ENCODE measurements at regions not wholly inside any gene's neighbourhood (a gene's known extent, or its start where the extent isn't known, plus 50 kb on each side); places are given as distances from the start of the nearest gene placed in this dataset.

- no peak for DNase-seq (ENCODE audit: low read depth in 2 of 2)
Measured at GRCh38 chr3:161555320-161555719, 58.7 kb downstream of the OTOL1 start.

GRCh38 chr3:161556533-161556932 is 59.9 kb downstream of the OTOL1 start:
- no peak for DNase-seq (ENCODE audit: low read depth in 2 of 2)

- DNase-seq (ENCODE audit: low read depth in 2 of 2), result no peak
Measured at GRCh38 chr3:161556941-161557340, 60.3 kb downstream of the OTOL1 start.

- DNase-seq (ENCODE audit: low read depth in 2 of 2), result no peak
Measured at GRCh38 chr3:161557445-161558150, 61.0 kb downstream of the OTOL1 start.

GRCh38 chr3:161558236-161558635 is 61.6 kb downstream of the OTOL1 start:
- DNase-seq (ENCODE audit: low read depth in 2 of 2), result no peak

- no peak for DNase-seq (ENCODE audit: low read depth in 2 of 2)
Measured at GRCh38 chr3:161559177-161559998, 62.8 kb downstream of the OTOL1 start.

- DNase-seq (ENCODE audit: low read depth in 2 of 2), result no peak
Measured at GRCh38 chr3:161560008-161560637, 63.5 kb downstream of the OTOL1 start.

- no peak for DNase-seq (ENCODE audit: low read depth in 2 of 2)
Measured at GRCh38 chr3:161567577-161568361, 71.2 kb downstream of the OTOL1 start.

- no peak for DNase-seq (ENCODE audit: low read depth in 2 of 2)
Measured at GRCh38 chr3:161568671-161569070, 72.1 kb downstream of the OTOL1 start.

- no peak for DNase-seq (ENCODE audit: low read depth in 2 of 2)
Measured at GRCh38 chr3:161571951-161572350, 75.3 kb downstream of the OTOL1 start.

- no peak for DNase-seq (ENCODE audit: low read depth in 2 of 2)
Measured at GRCh38 chr3:161573136-161573535, 76.5 kb downstream of the OTOL1 start.

GRCh38 chr3:161575901-161576300 is 79.3 kb downstream of the OTOL1 start:
- no peak for DNase-seq (ENCODE audit: low read depth in 2 of 2)

GRCh38 chr3:161576311-161576710 is 79.7 kb downstream of the OTOL1 start:
- DNase-seq (ENCODE audit: low read depth in 2 of 2), result no peak

- DNase-seq (ENCODE audit: low read depth in 2 of 2), result no peak
Measured at GRCh38 chr3:161576714-161577510, 80.3 kb downstream of the OTOL1 start.

GRCh38 chr3:161577662-161578061 is 81.1 kb downstream of the OTOL1 start:
- no peak for DNase-seq (ENCODE audit: low read depth in 2 of 2)

GRCh38 chr3:161579395-161580126 is 83.0 kb downstream of the OTOL1 start:
- no peak for DNase-seq (ENCODE audit: low read depth in 2 of 2)

- DNase-seq (ENCODE audit: low read depth in 2 of 2), result no peak
Measured at GRCh38 chr3:161585922-161586321, 89.3 kb downstream of the OTOL1 start.

GRCh38 chr3:161586556-161587235 is 90.1 kb downstream of the OTOL1 start:
- no peak for DNase-seq (ENCODE audit: low read depth in 2 of 2)

GRCh38 chr3:161598639-161599038 is 102.0 kb downstream of the OTOL1 start:
- no peak for DNase-seq (ENCODE audit: low read depth in 2 of 2)

- no peak for DNase-seq (ENCODE audit: low read depth in 2 of 2)
Measured at GRCh38 chr3:161599697-161600096, 103.1 kb downstream of the OTOL1 start.
